ENCODE measurements at regions not wholly inside any gene's neighbourhood (a gene's known extent, or its start where the extent isn't known, plus 50 kb on each side); places are given as distances from the start of the nearest gene placed in this dataset.

GRCh38 chr5:142491270-142491669, 166.4 kb upstream of the SPRY4 start:
- no peak for TF ChIP-seq PBX3 (CRISPR knock-in tag; IDR thresholded peaks at IDR 0.05; ENCODE audit: borderline replicate concordance)
- TF ChIP-seq SUZ12 (IDR thresholded peaks at IDR 0.05; ENCODE audit: low read depth, low read length): no peak
- TF ChIP-seq TFDP2 (CRISPR knock-in tag; IDR thresholded peaks at IDR 0.05): no peak
- TF ChIP-seq CEBPB (IDR thresholded peaks at IDR 0.05; ENCODE audit: borderline replicate concordance, low read depth, low read length): no peak
- TF ChIP-seq ZNF552 (CRISPR knock-in tag; IDR thresholded peaks at IDR 0.05; ENCODE audit: borderline replicate concordance): no peak
- TF ChIP-seq REST (IDR thresholded peaks at IDR 0.05; ENCODE audit: borderline replicate concordance in 1 of 2, low read depth in 1 of 2, low read length in 2 of 2): no peak
- no peak for TF ChIP-seq ZNF124 (CRISPR knock-in tag; IDR thresholded peaks at IDR 0.05)
- TF ChIP-seq POLR2AphosphoS5 (IDR thresholded peaks at IDR 0.05; ENCODE audit: low read depth, low read length): no peak
- no peak for TF ChIP-seq POLR2A (IDR thresholded peaks at IDR 0.05; ENCODE audit: insufficient read depth in 1 of 2, low read depth in 2 of 2, low read length in 2 of 2)
- no peak for TF ChIP-seq AGO2 (optimal IDR thresholded peaks at IDR 0.05; ENCODE audit: low read depth, low read length)
- no peak for TF ChIP-seq MAX (IDR thresholded peaks at IDR 0.05)
- no peak for TF ChIP-seq FIP1L1 (IDR thresholded peaks at IDR 0.05; ENCODE audit: borderline replicate concordance, insufficient read depth, low read depth, low read length)
- TF ChIP-seq CTCF (CRISPR knock-in tag; IDR thresholded peaks at IDR 0.05): no peak
